ENCODE measurements at regions not wholly inside any gene's neighbourhood (a gene's known extent, or its start where the extent isn't known, plus 50 kb on each side); places are given as distances from the start of the nearest gene placed in this dataset.
"Not testable (repeated sequence)": the region's sequence is repeated elsewhere in the genome, so short reads cannot be mapped to it uniquely, and the experiment has no call there.

GRCh38 chr1:228796945-228797344 lies 61.7 kb downstream of the RHOU start:
- not testable (repeated sequence) for H3K4me3 ChIP-seq (ENCODE audit: low read length); H3K4me1 ChIP-seq (ENCODE audit: insufficient read depth, low read length); H3K27ac ChIP-seq (ENCODE audit: low read length); H3K27me3 ChIP-seq (ENCODE audit: insufficient read depth, low read length); H3K9ac ChIP-seq (ENCODE audit: low read depth, low read length); H3K36me3 ChIP-seq (ENCODE audit: insufficient read depth, low read depth, low read length); H3K9me3 ChIP-seq (ENCODE audit: insufficient read depth, low read depth, low read length)

- Histone ChIP-seq H3K27me3 (ENCODE audit: insufficient read depth, low read length) (no peaks in the 10 kb centered on the region), H3K36me3 (ENCODE audit: insufficient read depth, low read depth, low read length) (no peaks in the 10 kb centered on the region), H3K27ac (ENCODE audit: low read length) (no peak overlapping the region), H3K9me3 (ENCODE audit: insufficient read depth, low read depth, low read length) (no peaks in the 10 kb centered on the region), H3K4me1 (ENCODE audit: insufficient read depth, low read length) (no peaks in the 10 kb centered on the region), H3K4me3 (ENCODE audit: low read length) (no peak overlapping the region), H3K9ac (ENCODE audit: low read depth, low read length) (no peak overlapping the region)
Observed at GRCh38 chr1:228798035-228798434, 62.8 kb downstream of the RHOU start.

- Histone ChIP-seq H3K9ac (ENCODE audit: low read depth, low read length) (no peak overlapping the region), H3K27me3 (ENCODE audit: insufficient read depth, low read length) (no peaks in the 10 kb centered on the region), H3K27ac (ENCODE audit: low read length) (no peak overlapping the region), H3K4me3 (ENCODE audit: low read length) (no peak overlapping the region), H3K4me1 (ENCODE audit: insufficient read depth, low read length) (no peaks in the 10 kb centered on the region), H3K9me3 (ENCODE audit: insufficient read depth, low read depth, low read length) (no peaks in the 10 kb centered on the region), H3K36me3 (ENCODE audit: insufficient read depth, low read depth, low read length) (no peaks in the 10 kb centered on the region)
Observed at GRCh38 chr1:228798548-228798947, 63.3 kb downstream of the RHOU start.

- Histone ChIP-seq H3K4me1 (ENCODE audit: insufficient read depth, low read length) (peaks cover 5% of the 10 kb centered on the region; the same call in 1 of the 2 replicates), H3K9me3 (ENCODE audit: insufficient read depth, low read depth, low read length) (no peaks in the 10 kb centered on the region), H3K4me3 (ENCODE audit: low read length) (no peak overlapping the region), H3K9ac (ENCODE audit: low read depth, low read length) (no peak overlapping the region), H3K27me3 (ENCODE audit: insufficient read depth, low read length) (no peaks in the 10 kb centered on the region), H3K36me3 (ENCODE audit: insufficient read depth, low read depth, low read length) (no peaks in the 10 kb centered on the region), H3K27ac (ENCODE audit: low read length) (no peak overlapping the region)
Observed at GRCh38 chr1:228799924-228800323, 64.6 kb downstream of the RHOU start.

- no peak overlapping the region for H3K4me3 ChIP-seq (ENCODE audit: low read length)
- no peaks in the 10 kb centered on the region for H3K27me3 ChIP-seq (ENCODE audit: insufficient read depth, low read length)
- H3K9ac ChIP-seq (ENCODE audit: low read depth, low read length) = no peak overlapping the region
- no peaks in the 10 kb centered on the region for H3K9me3 ChIP-seq (ENCODE audit: insufficient read depth, low read depth, low read length)
- H3K4me1 ChIP-seq (ENCODE audit: insufficient read depth, low read length) = peaks cover 11% of the 10 kb centered on the region; the same call in 1 of the 2 replicates
- no peak overlapping the region for H3K27ac ChIP-seq (ENCODE audit: low read length)
- H3K36me3 ChIP-seq (ENCODE audit: insufficient read depth, low read depth, low read length) = no peaks in the 10 kb centered on the region
Observed at GRCh38 chr1:228801068-228801467, 65.8 kb downstream of the RHOU start.

- Histone ChIP-seq H3K9me3 (ENCODE audit: insufficient read depth, low read depth, low read length) (no peaks in the 10 kb centered on the region), H3K4me1 (ENCODE audit: insufficient read depth, low read length) (peaks cover 11% of the 10 kb centered on the region; the same call in 1 of the 2 replicates), H3K27me3 (ENCODE audit: insufficient read depth, low read length) (no peaks in the 10 kb centered on the region), H3K36me3 (ENCODE audit: insufficient read depth, low read depth, low read length) (no peaks in the 10 kb centered on the region), H3K27ac (ENCODE audit: low read length) (no peak overlapping the region), H3K9ac (ENCODE audit: low read depth, low read length) (no peak overlapping the region), H3K4me3 (ENCODE audit: low read length) (no peak overlapping the region)
Observed at GRCh38 chr1:228802386-228803220, 67.3 kb downstream of the RHOU start.

- Histone ChIP-seq H3K27ac (ENCODE audit: low read length) (no peak overlapping the region), H3K9me3 (ENCODE audit: insufficient read depth, low read depth, low read length) (no peaks in the 10 kb centered on the region), H3K9ac (ENCODE audit: low read depth, low read length) (no peak overlapping the region), H3K27me3 (ENCODE audit: insufficient read depth, low read length) (no peaks in the 10 kb centered on the region), H3K4me3 (ENCODE audit: low read length) (no peak overlapping the region), H3K4me1 (ENCODE audit: insufficient read depth, low read length) (peaks cover 11% of the 10 kb centered on the region; the same call in 1 of the 2 replicates), H3K36me3 (ENCODE audit: insufficient read depth, low read depth, low read length) (no peaks in the 10 kb centered on the region)
Observed at GRCh38 chr1:228803421-228803820, 68.1 kb downstream of the RHOU start.

- Histone ChIP-seq H3K27me3 (ENCODE audit: insufficient read depth, low read length) (no peaks in the 10 kb centered on the region), H3K36me3 (ENCODE audit: insufficient read depth, low read depth, low read length) (no peaks in the 10 kb centered on the region), H3K9ac (ENCODE audit: low read depth, low read length) (no peak overlapping the region), H3K9me3 (ENCODE audit: insufficient read depth, low read depth, low read length) (no peaks in the 10 kb centered on the region), H3K4me3 (ENCODE audit: low read length) (no peak overlapping the region), H3K27ac (ENCODE audit: low read length) (no peak overlapping the region), H3K4me1 (ENCODE audit: insufficient read depth, low read length) (peaks cover 15% of the 10 kb centered on the region; the same call in 1 of the 2 replicates)
Observed at GRCh38 chr1:228804173-228804572, 68.9 kb downstream of the RHOU start.

- no peak overlapping the region for H3K9ac ChIP-seq (ENCODE audit: low read depth, low read length)
- no peak overlapping the region; the same call in 1 of the 2 replicates for H3K4me3 ChIP-seq (ENCODE audit: low read length)
- H3K27ac ChIP-seq (ENCODE audit: low read length) = no peak overlapping the region
- H3K36me3 ChIP-seq (ENCODE audit: insufficient read depth, low read depth, low read length) = no peaks in the 10 kb centered on the region
- no peaks in the 10 kb centered on the region for H3K27me3 ChIP-seq (ENCODE audit: insufficient read depth, low read length)
- H3K9me3 ChIP-seq (ENCODE audit: insufficient read depth, low read depth, low read length) = no peaks in the 10 kb centered on the region
- H3K4me1 ChIP-seq (ENCODE audit: insufficient read depth, low read length) = peaks cover 21% of the 10 kb centered on the region
Observed at GRCh38 chr1:228804640-228805413, 69.5 kb downstream of the RHOU start.

GRCh38 chr1:228807904-228808605 lies 72.8 kb downstream of the RHOU start:
- no peaks in the 10 kb centered on the region for H3K27me3 ChIP-seq (ENCODE audit: insufficient read depth, low read length)
- H3K4me3 ChIP-seq (ENCODE audit: low read length) = no peak overlapping the region
- no peaks in the 10 kb centered on the region for H3K36me3 ChIP-seq (ENCODE audit: insufficient read depth, low read depth, low read length)
- H3K9me3 ChIP-seq (ENCODE audit: insufficient read depth, low read depth, low read length) = no peaks in the 10 kb centered on the region
- no peak overlapping the region for H3K27ac ChIP-seq (ENCODE audit: low read length)
- H3K9ac ChIP-seq (ENCODE audit: low read depth, low read length) = no peak overlapping the region
- H3K4me1 ChIP-seq (ENCODE audit: insufficient read depth, low read length) = peaks cover 32% of the 10 kb centered on the region

- no peak overlapping the region for H3K9ac ChIP-seq (ENCODE audit: low read depth, low read length)
- peaks cover 28% of the 10 kb centered on the region for H3K4me1 ChIP-seq (ENCODE audit: insufficient read depth, low read length)
- no peaks in the 10 kb centered on the region for H3K9me3 ChIP-seq (ENCODE audit: insufficient read depth, low read depth, low read length)
- H3K36me3 ChIP-seq (ENCODE audit: insufficient read depth, low read depth, low read length) = no peaks in the 10 kb centered on the region
- no peak overlapping the region for H3K27ac ChIP-seq (ENCODE audit: low read length)
- no peaks in the 10 kb centered on the region for H3K27me3 ChIP-seq (ENCODE audit: insufficient read depth, low read length)
- H3K4me3 ChIP-seq (ENCODE audit: low read length) = peak overlapping the region; percentile 31; the same call in 1 of the 2 replicates
Observed at GRCh38 chr1:228809621-228810394, 74.5 kb downstream of the RHOU start.
